Esophagus squamous epithelium (tissue), 5 donors: ENCODE measurements at regions not wholly inside any gene's neighbourhood (a gene's known extent, or its start where the extent isn't known, plus 50 kb on each side); places are given as distances from the start of the nearest gene placed in this dataset.

Experiments used
- DNase-seq: peaks from one replicate; lab custom pipeline; 2025; lab: John Stamatoyannopoulos, UW
- H3K27ac ChIP-seq, 4 donors: fragments of 200-600 bp; sonication (generic); one replicate each; pipeline ENCODE4 v1.5.1; 2016 to 2019; ENCODE audit warnings: mild to moderate bottlenecking in 1 of 4
- H3K27me3 ChIP-seq, 4 donors: fragments of 200-600 bp; sonication (generic); 1 replicate in 3 of 4; 2 replicates in 1 of 4; pipeline versions ENCODE4 v1.5.1 to v1.6.0; 2017 to 2021; ENCODE audit warnings: antibody characterized with exemption in 1 of 4
- H3K36me3 ChIP-seq, 3 donors: fragments of 200-600 bp; sonication (generic); one replicate each; pipeline ENCODE4 v1.5.1; 2016 to 2019
- H3K4me1 ChIP-seq, 3 donors: fragments of 200-600 bp; sonication (generic); one replicate each; pipeline ENCODE4 v1.5.1; 2017 to 2019
- H3K4me3 ChIP-seq, 4 donors: fragments of 200-600 bp; sonication (generic); 1 replicate in 3 of 4; 2 replicates in 1 of 4; pipeline ENCODE4 v1.5.1; 2016 to 2019; ENCODE audit warnings: mild to moderate bottlenecking in 2 of 4, moderate library complexity in 1 of 4
- H3K9me3 ChIP-seq, 3 donors: fragments of 200-600 bp; sonication (generic); one replicate each; pipeline ENCODE4 v1.5.1; 2016 to 2019
- CTCF ChIP-seq, 6 experiments: fragments of 450-650 bp in 4 of 6; fragments of 200-600 bp in 2 of 6; sonication (generic) in 2 of 6; IDR thresholded peaks; one replicate each; pipeline ENCODE4 v1.5.1; 2016 to 2019; ENCODE audit warnings: antibody characterized with exemption in 6 of 6, mild to moderate bottlenecking in 4 of 6, moderate library complexity in 4 of 6
- POLR2A ChIP-seq, 4 donors: fragments of 450-650 bp; IDR thresholded peaks; one replicate each; pipeline ENCODE4 v1.6.1; 2017; ENCODE audit warnings: antibody characterized with exemption in 4 of 4, mild to moderate bottlenecking in 4 of 4, moderate library complexity in 3 of 4
- WGBS, 2 donors: methylation state at CpG; one replicate each; pipeline ENCODE4 v1.1.5; 2018; 5-methylcytosine and 5-hydroxymethylcytosine counted together
- intact Hi-C: fragments of 100-400 bp; cut with DNase I; formaldehyde crosslinking; loops from one replicate; pipeline ENCODE4 v1.15.0; 2022
- donor health status: DM: yes; HTN: yes; CAD: no.

- Histone ChIP-seq H3K4me1 (no peaks in the 10 kb centered on the region), H3K27me3 (no peaks in the 10 kb centered on the region), H3K9me3 (no peaks in the 10 kb centered on the region), H3K36me3 (no peaks in the 10 kb centered on the region), H3K27ac (no peak overlapping the region), H3K4me3 (no peak overlapping the region)
- DNase-seq = no peak
- TF ChIP-seq POLR2A (IDR thresholded peaks at IDR 0.05) (no peak), CTCF (IDR thresholded peaks at IDR 0.05) (no peak)
- WGBS, 2 donors = 52 to 78% methylated on average over 5 of the region's 5 CpGs
- intact Hi-C loops = no loop called here
Measured at GRCh38 chr10:107434854-107435253, 270.3 kb upstream of the SORCS1 start.

- 69 to 88% methylated on average over 1 of the region's 1 CpG for WGBS, 2 donors
- intact Hi-C loops = no loop called here
- H3K27ac ChIP-seq = no peak overlapping the region
Measured at GRCh38 chr10:107434201-107434600, 269.7 kb upstream of the SORCS1 start.

GRCh38 chr10:107433605-107434004 is 269.1 kb upstream of the SORCS1 start:
- no peaks in the 10 kb centered on the region for H3K27me3 ChIP-seq
- H3K36me3 ChIP-seq = no peaks in the 10 kb centered on the region
- no peaks in the 10 kb centered on the region for H3K9me3 ChIP-seq
- TF ChIP-seq CTCF (IDR thresholded peaks at IDR 0.05) (no peak), POLR2A (IDR thresholded peaks at IDR 0.05) (no peak)
- WGBS, 2 donors = 54 to 62% methylated on average over 3 of the region's 3 CpGs
- H3K4me3 ChIP-seq = no peak overlapping the region
- no peak overlapping the region for H3K27ac ChIP-seq
- H3K4me1 ChIP-seq = no peaks in the 10 kb centered on the region
- intact Hi-C loops = no loop called here
- DNase-seq = no peak

More at GRCh38 chr10:107434201-107434600, 269.7 kb upstream of the SORCS1 start:
- TF ChIP-seq POLR2A (IDR thresholded peaks at IDR 0.05) = no peak
- TF ChIP-seq CTCF (IDR thresholded peaks at IDR 0.05) = no peak
- no peaks in the 10 kb centered on the region for H3K9me3 ChIP-seq
- H3K4me3 ChIP-seq = no peak overlapping the region
- no peaks in the 10 kb centered on the region for H3K4me1 ChIP-seq
- no peak for DNase-seq
- H3K36me3 ChIP-seq = no peaks in the 10 kb centered on the region
- H3K27me3 ChIP-seq = no peaks in the 10 kb centered on the region

- intact Hi-C loops = no loop called here
- WGBS, 2 donors = 67 to 88% methylated on average over 3 to 4 of the region's 6 CpGs
- Histone ChIP-seq H3K27me3 (no peaks in the 10 kb centered on the region), H3K4me1 (no peaks in the 10 kb centered on the region), H3K27ac (no peak overlapping the region), H3K4me3 (no peak overlapping the region), H3K9me3 (no peaks in the 10 kb centered on the region), H3K36me3 (no peaks in the 10 kb centered on the region)
- TF ChIP-seq CTCF (IDR thresholded peaks at IDR 0.05) = no peak
- no peak for TF ChIP-seq POLR2A (IDR thresholded peaks at IDR 0.05)
- DNase-seq = no peak
Measured at GRCh38 chr10:107430446-107430845, 265.9 kb upstream of the SORCS1 start.

GRCh38 chr10:107427016-107427415 is 262.5 kb upstream of the SORCS1 start:
- Histone ChIP-seq H3K9me3 (no peaks in the 10 kb centered on the region), H3K4me1 (no peaks in the 10 kb centered on the region), H3K27me3 (no peaks in the 10 kb centered on the region), H3K4me3 (no peak overlapping the region), H3K27ac (no peak overlapping the region), H3K36me3 (no peaks in the 10 kb centered on the region)
- intact Hi-C loops = no loop called here
- no peak for DNase-seq
- TF ChIP-seq POLR2A (IDR thresholded peaks at IDR 0.05) (no peak), CTCF (IDR thresholded peaks at IDR 0.05) (no peak)
- 75 to 76% methylated on average over 5 of the region's 5 CpGs for WGBS, 2 donors
